Muscle of leg (tissue), 3 donors: ENCODE measurements at regions not wholly inside any gene's neighbourhood (a gene's known extent, or its start where the extent isn't known, plus 50 kb on each side); places are given as distances from the start of the nearest gene placed in this dataset.

Source experiments
- DNase-seq: peaks from one replicate; pipeline ENCODE4 v3.0.0; 2013
- H3K27ac ChIP-seq: one replicate; pipeline ENCODE4 v1.5.1; 2013; ENCODE audit warnings: mild to moderate bottlenecking, low read length, control low read depth
- H3K27me3 ChIP-seq: one replicate; pipeline ENCODE4 v1.6.1; 2013; ENCODE audit warnings: low read length; ENCODE audit not compliant: control insufficient read depth, insufficient read depth
- H3K36me3 ChIP-seq: one replicate; pipeline ENCODE4 v1.6.1; 2013; ENCODE audit warnings: low read length; ENCODE audit not compliant: control insufficient read depth, insufficient read depth
- H3K4me1 ChIP-seq: one replicate; pipeline ENCODE4 v1.6.1; 2013; ENCODE audit warnings: low read length; ENCODE audit not compliant: control insufficient read depth, insufficient read depth
- H3K4me3 ChIP-seq: one replicate; pipeline ENCODE4 v1.5.1; 2013; ENCODE audit warnings: low read length, control low read depth
- H3K9me3 ChIP-seq: replicated peaks from 2 replicates; pipeline ENCODE4 v1.6.1; 2013; ENCODE audit warnings: low read depth, low read length; ENCODE audit not compliant: control insufficient read depth
- WGBS: methylation state at CpG from one replicate; pipeline ENCODE4 v1.1.5; 2013; ENCODE audit warnings: missing lambda C conversion rate; ENCODE audit not compliant: insufficient coverage; 5-methylcytosine and 5-hydroxymethylcytosine counted together

GRCh38 chr12:24483732-24484131, 465.2 kb downstream of the BCAT1 start:
- DNase-seq, result no peak
- no CpG with 5 or more reads among the region's 3 CpGs for WGBS
- Histone ChIP-seq H3K9me3 (no peaks in the 10 kb centered on the region), H3K27ac (no peak overlapping the region), H3K4me3 (no peak overlapping the region), H3K4me1 (no peaks in the 10 kb centered on the region), H3K36me3 (no peaks in the 10 kb centered on the region), H3K27me3 (no peaks in the 10 kb centered on the region)

GRCh38 chr12:24482882-24483604, 465.9 kb downstream of the BCAT1 start:
- no CpG with 5 or more reads among the region's 3 CpGs for WGBS
- Histone ChIP-seq H3K27me3 (no peaks in the 10 kb centered on the region), H3K4me1 (no peaks in the 10 kb centered on the region), H3K36me3 (no peaks in the 10 kb centered on the region), H3K9me3 (no peaks in the 10 kb centered on the region), H3K4me3 (no peak overlapping the region), H3K27ac (no peak overlapping the region)
- DNase-seq, result no peak

DNA sequence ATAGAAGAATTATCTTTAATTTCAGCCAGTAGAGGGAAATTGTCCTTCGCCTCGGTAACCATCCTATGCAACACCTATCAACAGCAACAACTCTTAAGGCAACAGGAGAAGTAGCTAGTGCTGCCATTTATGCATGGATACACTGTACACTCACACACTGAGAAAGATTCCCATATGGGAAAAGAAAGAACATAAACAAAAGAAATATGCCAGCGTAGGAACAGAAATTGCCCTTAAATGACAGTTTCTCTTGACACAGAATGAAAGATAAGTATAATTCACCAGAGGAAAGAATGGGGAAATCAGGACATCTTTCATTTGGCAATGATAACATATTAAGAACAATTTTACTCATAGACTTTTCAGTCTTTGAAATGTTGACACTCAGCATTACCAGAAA, 466.9 kb downstream of the BCAT1 start:
- no peaks in the 10 kb centered on the region for H3K27me3 ChIP-seq
- H3K9me3 ChIP-seq, result no peaks in the 10 kb centered on the region
- DNase-seq, result no peak
- WGBS, result no CpG with 5 or more reads among the region's 3 CpGs
- no peak overlapping the region for H3K27ac ChIP-seq
- no peaks in the 10 kb centered on the region for H3K36me3 ChIP-seq
- no peak overlapping the region for H3K4me3 ChIP-seq
- H3K4me1 ChIP-seq, result no peaks in the 10 kb centered on the region

GRCh38 chr12:24480766-24481449, 468.0 kb downstream of the BCAT1 start:
- Histone ChIP-seq H3K4me1 (no peaks in the 10 kb centered on the region), H3K9me3 (no peaks in the 10 kb centered on the region), H3K4me3 (no peak overlapping the region), H3K27me3 (no peaks in the 10 kb centered on the region), H3K36me3 (no peaks in the 10 kb centered on the region), H3K27ac (no peak overlapping the region)
- DNase-seq, result no peak
- 64% methylated on average over 2 of the region's 5 CpGs for WGBS

DNA sequence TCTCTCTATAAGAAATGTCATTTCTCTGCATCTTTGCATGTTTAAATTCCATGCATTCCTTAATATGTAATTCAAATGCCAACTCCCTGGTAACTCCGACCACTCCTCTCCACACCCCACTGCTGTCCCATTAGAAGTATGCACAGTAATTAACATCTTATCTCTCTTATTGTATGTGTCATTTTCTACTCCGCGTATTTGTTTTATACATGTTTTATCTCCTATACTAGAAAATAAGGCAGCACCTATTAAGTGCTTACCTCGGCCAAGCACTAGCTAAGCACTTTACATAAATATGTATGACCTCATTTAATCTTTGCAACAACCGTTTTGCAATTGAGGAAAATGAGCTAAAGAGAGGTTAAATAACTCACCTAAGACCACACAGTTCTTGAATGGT, 469.8 kb downstream of the BCAT1 start:
- H3K36me3 ChIP-seq, result no peaks in the 10 kb centered on the region
- DNase-seq, result no peak
- H3K27me3 ChIP-seq, result no peaks in the 10 kb centered on the region
- no peak overlapping the region for H3K4me3 ChIP-seq
- no peaks in the 10 kb centered on the region for H3K4me1 ChIP-seq
- WGBS, result 80% methylated on average over 1 of the region's 5 CpGs
- no peaks in the 10 kb centered on the region for H3K9me3 ChIP-seq
- no peak overlapping the region for H3K27ac ChIP-seq

- no peak for DNase-seq
- WGBS, result 56% methylated on average over 1 of the region's 1 CpG
- H3K27ac ChIP-seq, result no peak overlapping the region
- no peaks in the 10 kb centered on the region for H3K9me3 ChIP-seq
- no peaks in the 10 kb centered on the region for H3K4me1 ChIP-seq
- no peaks in the 10 kb centered on the region for H3K27me3 ChIP-seq
- no peaks in the 10 kb centered on the region for H3K36me3 ChIP-seq
- no peak overlapping the region for H3K4me3 ChIP-seq
These were observed 470.6 kb downstream of the BCAT1 start for GRCh38 chr12:24478254-24478653.

- Histone ChIP-seq H3K9me3 (no peaks in the 10 kb centered on the region), H3K27me3 (no peaks in the 10 kb centered on the region), H3K27ac (no peak overlapping the region), H3K4me1 (no peaks in the 10 kb centered on the region), H3K4me3 (no peak overlapping the region), H3K36me3 (no peaks in the 10 kb centered on the region)
- no peak for DNase-seq
- WGBS, result no CpG with 5 or more reads among the region's 6 CpGs
These were observed 472.6 kb downstream of the BCAT1 start for GRCh38 chr12:24476310-24476709.

DNA sequence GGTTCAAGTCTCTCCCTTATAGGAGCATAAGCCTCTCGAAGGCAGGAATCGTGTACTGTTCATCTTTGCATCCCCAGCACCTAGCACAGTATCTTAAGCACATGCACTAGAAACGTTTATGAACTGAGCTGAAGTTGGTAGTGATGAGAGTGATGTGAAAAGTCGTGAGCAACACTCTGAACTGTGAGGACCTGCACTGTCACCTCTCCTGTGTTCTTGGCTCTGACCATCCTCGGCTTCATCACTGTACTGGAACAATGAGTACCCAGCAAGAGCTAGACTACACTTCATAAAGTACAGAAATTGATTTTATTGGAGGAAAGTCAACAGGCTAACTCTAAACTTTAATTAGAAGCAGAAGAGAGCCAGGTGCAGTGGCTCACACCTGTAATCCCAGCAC, 473.6 kb downstream of the BCAT1 start:
- no CpG with 5 or more reads among the region's 5 CpGs for WGBS
- no peaks in the 10 kb centered on the region for H3K4me1 ChIP-seq
- no peaks in the 10 kb centered on the region for H3K36me3 ChIP-seq
- no peak for DNase-seq
- H3K27me3 ChIP-seq, result no peaks in the 10 kb centered on the region
- H3K27ac ChIP-seq, result no peak overlapping the region
- H3K9me3 ChIP-seq, result no peaks in the 10 kb centered on the region
- H3K4me3 ChIP-seq, result no peak overlapping the region

DNA sequence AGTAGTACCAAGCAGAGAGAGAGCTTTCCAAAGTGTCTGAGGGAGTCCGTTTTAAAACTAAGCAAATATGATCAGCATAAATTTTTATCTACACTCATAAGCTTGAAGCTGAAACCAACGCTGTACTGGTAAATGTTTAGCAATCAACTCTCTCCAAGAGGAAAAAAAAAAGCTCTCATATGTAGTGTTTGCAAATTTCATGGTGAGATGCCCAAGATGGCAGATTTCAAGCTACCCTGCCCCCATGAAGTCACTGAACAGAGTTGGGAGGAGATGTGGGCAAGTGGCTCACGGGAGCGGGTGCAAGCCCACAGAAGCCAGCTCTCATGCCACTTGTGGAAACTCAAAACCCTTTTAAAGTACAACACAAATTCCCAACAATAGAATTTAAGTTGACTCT, 475.8 kb downstream of the BCAT1 start:
- Histone ChIP-seq H3K36me3 (no peaks in the 10 kb centered on the region), H3K9me3 (no peaks in the 10 kb centered on the region), H3K27me3 (no peaks in the 10 kb centered on the region), H3K4me1 (no peaks in the 10 kb centered on the region), H3K4me3 (no peak overlapping the region), H3K27ac (no peak overlapping the region)
- DNase-seq, result no peak
- WGBS, result no CpG with 5 or more reads among the region's 4 CpGs

DNA sequence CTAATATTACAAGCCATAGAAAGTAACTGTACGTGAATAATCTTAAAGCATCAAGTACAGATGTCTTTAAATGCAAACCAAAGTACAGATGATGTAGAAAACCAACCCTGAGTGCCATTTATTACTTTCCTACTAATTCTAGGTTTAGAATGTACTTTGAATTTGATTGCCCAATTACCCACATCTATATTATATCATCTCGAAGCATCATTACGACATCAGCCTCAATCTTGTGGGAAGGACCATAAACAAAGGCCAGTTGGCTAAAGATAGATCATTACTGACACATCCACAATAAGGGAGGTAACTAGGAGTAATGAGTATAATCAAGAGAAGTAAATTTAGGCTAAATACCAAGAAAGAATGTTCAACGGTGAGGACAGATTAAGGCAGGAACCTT, 478.9 kb downstream of the BCAT1 start:
- Histone ChIP-seq H3K9me3 (no peaks in the 10 kb centered on the region), H3K4me3 (no peak overlapping the region), H3K27ac (no peak overlapping the region), H3K27me3 (no peaks in the 10 kb centered on the region), H3K4me1 (no peaks in the 10 kb centered on the region), H3K36me3 (no peaks in the 10 kb centered on the region)
- DNase-seq, result no peak
- WGBS, result no CpG with 5 or more reads among the region's 4 CpGs
